ENCODE measurements at regions not wholly inside any gene's neighbourhood (a gene's known extent, or its start where the extent isn't known, plus 50 kb on each side); places are given as distances from the start of the nearest gene placed in this dataset.
"Not testable (repeated sequence)": the region's sequence is repeated elsewhere in the genome, so short reads cannot be mapped to it uniquely, and the experiment has no call there.

DNA sequence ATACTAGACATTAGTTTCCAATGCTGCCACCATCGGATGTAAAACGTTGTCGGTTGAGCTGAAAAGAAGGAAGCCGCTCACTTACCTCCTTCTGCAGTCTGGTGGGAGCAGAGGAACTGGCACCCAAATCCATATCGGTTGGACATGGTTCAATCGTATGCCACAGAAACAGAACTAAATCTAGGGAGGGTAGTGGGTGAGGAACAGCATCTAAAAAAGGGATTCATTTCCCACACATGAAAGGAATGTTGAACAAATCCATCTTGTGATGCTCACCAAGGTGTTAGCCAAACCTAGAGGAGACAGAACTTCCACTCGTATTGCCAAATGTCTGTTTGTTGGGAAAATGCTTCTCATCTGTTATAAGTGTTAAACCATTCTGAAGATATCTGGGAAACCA is 532.7 kb downstream of the NLGN4X start:
- ATAC-seq, result no peak

DNA sequence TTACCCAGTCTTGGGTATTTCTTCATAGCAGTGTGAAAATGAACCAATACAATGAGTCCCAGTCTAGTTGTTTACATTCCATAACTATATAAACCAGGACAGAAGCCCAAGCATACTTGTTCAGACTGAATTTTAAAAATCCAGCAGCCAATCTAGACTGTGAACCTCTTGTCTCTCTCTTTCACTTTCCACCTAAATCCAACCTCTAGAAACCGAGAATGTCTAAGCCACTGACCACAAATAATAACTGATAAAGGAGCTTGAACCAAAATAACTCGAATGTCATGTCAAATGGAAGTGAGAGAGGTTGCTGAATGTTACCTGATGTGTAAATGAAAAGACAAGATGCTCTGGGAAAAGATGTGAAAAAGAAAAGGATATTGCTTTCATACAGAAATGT is 544.7 kb downstream of the NLGN4X start:
- no peak for ATAC-seq

GRCh38 chrX:5681159-5681558 is 547.5 kb downstream of the NLGN4X start:
- no peak for ATAC-seq

GRCh38 chrX:5674036-5674435 is 554.6 kb downstream of the NLGN4X start:
- ATAC-seq, result no peak

DNA sequence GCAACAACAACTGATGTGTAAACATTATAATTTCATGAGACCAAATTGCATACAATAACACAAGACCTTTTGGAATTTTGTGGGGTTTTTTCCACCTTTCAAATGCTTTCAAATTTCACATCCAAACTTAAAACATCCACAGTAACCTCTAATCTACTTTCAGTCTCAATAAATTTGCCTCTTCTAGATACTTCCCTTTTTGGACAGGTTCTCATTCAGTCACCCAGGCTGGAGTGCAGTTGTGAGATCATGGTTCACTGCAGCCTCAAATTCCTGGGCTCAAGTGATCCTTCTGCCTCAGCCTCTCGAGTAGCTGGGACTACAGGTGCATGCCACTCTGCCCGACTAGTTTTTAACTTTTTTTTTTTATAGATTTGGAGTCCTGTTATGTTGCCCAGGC is 556.6 kb downstream of the NLGN4X start:
- no peak for ATAC-seq

DNA sequence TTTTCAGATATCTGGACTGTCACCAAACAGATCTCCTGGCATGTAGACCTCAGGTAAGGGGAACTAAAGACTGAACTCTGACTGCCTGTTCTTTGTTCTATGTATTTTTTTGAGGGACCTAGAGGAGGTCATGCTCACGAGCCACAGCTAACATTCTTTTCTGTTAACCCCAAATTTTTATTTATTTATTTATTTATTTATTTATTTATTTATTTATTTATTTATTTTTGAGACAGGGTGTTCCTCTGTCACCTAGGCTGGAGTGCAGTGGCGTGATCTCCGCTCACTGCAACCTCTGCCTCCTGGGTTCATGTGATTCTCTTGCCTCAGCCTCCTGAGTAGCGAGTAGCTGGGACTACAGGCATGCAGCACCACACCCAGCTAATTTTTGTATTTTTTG is 562.0 kb downstream of the NLGN4X start:
- ATAC-seq, result not testable (repeated sequence)

DNA sequence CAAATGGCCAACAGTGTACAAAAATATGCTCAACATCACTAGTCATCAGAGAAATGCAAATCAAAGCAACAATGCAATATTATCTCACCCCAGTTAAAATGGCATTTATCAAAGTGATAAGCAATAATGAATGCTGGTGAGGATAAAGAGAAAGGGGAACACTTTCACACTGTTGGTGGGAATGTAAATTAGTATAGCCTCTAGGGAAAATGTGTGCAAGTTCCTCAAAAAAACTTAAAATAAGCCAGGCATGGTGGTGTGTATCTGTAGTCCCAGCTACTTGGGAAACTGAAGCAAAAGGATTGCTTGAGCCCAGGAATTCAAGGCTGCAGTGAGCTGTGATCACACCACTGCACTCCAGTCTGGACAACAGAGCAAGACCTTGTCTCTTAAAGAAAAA is 572.1 kb downstream of the NLGN4X start:
- no peak for ATAC-seq

- ATAC-seq, result no peak
Observed at GRCh38 chrX:5650904-5651303, 577.8 kb downstream of the NLGN4X start.

DNA sequence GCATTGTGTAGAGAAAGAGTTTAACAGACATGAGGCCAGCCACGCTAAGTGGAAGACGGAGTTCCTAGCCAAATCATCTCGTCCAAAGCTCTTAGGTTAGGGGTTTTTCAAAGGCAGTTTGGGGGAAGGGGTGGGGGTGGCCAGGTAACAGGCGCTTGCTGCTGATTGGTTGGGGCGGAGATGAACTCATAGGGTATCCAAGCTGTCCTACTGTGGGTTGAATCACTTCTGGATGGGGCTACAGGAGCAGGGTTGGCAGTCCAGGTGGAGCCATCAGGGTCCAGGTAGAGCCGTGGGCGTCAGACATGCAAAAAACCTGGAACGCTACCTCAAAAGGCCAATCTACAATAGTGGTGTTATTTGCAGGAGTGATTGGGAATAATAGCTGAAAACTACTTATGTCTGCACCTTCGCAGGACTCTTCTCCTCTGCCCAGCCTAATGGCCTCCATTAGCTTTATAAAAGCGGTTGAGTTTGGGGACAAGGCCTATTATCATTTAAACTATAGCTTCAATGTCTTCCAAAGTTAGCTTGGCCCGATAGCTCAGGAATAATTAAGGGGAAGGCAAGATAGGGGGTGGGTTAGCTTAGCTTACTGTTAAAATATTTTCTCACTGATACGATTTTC is 579.6 kb downstream of the NLGN4X start:
- ATAC-seq, result no peak

DNA sequence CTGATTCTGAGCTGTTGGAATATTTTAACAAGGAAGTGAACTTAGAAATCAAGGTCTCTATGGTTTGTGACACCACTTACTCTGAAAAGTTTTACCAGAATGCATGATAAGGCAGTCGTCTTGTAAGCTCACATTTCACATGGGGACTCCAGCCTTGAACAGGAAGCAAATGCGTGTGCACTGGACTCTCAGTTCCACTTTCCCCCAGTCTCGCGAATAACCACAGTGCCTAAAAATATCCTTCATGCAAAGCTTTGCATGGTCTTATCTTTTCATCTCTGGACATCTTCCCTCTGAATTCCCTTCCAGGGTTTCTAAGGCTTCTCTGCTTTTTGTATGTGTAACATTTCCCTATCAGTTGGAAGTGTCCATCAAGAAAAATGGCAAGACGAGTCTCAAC is 581.8 kb downstream of the NLGN4X start:
- ATAC-seq, result no peak

DNA sequence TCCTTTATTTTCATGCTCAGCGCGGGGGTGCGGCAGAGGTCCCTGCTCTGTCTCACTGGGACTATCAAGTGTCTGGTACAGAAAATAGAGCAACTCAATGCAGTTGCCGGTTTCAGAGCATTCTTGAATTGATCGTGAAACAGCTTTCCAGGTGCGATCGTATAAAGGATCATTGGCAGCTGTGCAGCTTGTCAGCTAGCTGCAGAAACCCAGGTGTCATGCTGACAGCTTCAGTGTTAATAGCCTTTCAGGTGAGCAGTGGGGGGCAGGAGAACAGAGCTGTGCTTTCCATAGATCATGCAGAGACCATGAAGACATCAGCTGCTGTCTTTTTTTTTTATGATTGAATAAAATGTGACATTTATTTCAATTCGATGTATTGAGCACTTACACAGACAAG is 583.9 kb downstream of the NLGN4X start:
- no peak for ATAC-seq

- ATAC-seq, result no peak
Observed at GRCh38 chrX:5640071-5640470, 588.6 kb downstream of the NLGN4X start.

DNA sequence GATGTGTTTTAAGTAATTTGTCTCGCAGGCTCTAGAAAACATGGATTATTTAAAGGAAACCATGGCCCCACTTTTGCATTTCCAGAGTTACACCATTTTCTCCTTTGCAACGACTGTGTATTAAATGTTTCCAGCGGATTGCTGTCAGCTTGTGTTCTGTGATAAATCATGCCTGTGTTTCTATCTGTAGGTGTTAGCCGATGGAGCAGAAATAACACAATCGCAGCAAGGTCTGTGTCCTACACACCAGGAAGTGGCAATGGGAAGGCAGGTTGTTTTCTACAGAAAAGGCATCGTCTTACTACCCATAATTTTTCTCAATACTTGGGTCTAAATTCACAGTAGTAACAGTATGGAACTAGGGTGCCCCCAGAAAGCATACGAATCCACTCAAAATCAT is 590.1 kb downstream of the NLGN4X start:
- no peak for ATAC-seq

- no peak for ATAC-seq
Observed at GRCh38 chrX:5632887-5633286, 595.8 kb downstream of the NLGN4X start.

GRCh38 chrX:5632061-5632614 is 596.5 kb downstream of the NLGN4X start:
- ATAC-seq, result no peak

- no peak for ATAC-seq
Observed at GRCh38 chrX:5617666-5618065, 611.0 kb downstream of the NLGN4X start.

- no peak for ATAC-seq
Observed at GRCh38 chrX:5595570-5595969, 633.1 kb downstream of the NLGN4X start.

DNA sequence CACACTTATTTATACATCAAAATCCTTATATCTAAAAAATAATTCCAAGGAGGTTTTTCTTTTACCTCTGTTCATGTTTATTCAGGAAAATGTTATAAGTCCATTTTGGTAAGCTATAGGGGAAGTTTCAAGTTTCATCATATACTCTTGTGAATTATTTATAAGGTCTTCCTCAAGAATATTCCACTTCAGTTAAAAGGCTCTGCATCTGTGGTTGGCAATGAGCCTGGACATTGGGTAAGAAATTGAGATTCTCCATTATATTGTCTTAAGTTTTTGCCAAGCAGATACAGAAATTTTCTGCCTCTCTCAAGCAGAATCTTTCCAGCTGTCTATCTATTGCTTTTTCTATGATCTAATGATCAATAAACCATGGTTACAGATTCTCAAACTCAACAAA is 641.9 kb downstream of the NLGN4X start:
- ATAC-seq, result no peak

GRCh38 chrX:5575407-5575806 is 653.3 kb downstream of the NLGN4X start:
- ATAC-seq, result no peak

DNA sequence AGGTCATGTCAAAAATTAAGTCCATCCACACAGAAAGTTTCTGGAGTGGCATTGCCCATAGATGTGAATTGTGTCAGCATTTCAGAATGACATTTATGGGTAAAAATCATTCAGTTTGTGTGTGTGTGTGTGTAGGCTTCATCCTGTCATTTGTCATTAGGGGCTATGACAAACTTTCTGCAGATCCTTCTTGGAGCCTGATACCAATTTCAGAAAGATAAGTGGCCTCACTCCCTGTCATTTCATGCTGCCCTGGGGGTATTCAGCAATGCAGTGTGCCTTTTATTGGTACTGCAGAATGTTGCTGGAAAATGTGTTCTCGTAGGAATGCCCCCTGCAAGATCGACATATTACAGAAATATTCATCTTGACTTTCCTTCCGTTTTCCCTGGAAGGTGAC is 659.7 kb downstream of the NLGN4X start:
- ATAC-seq, result no peak

DNA sequence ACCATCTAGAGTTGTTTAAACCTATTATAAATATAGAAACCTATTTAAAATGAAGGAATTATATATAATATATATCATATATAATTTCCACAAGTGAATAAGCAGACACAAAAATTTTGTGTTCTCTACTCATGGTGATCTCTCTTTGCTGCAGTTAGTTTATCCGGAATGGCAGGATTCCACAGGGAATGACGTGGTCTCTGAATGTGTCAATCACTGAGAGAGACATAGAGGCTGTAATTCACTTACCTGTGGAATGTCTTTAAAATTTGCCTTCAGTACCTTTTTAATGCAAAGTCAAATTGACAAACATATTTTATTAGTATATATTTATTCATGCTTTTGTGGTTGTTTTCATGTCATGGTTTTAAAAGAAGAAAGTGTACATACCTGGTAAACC is 669.3 kb downstream of the NLGN4X start:
- ATAC-seq, result no peak

DNA sequence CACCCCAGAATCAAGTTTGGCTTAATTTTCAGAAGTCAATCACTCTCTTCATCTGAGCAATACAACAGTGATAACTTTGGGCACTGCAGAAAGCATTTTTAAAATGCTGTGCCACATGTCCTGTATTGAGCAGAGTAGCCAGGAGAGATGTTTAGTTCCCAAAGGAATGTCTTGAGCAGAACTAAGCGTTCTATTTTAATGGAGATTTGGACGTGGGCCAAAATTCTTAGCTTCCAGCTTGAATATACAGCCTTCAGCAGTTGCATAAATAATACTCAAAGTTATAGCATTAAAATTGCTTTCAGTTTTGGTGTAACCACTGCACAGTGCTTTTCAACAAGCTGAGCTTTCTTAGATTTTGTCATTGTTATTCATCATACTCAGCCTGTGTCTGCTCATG is 679.2 kb downstream of the NLGN4X start:
- ATAC-seq, result no peak

- ATAC-seq, result no peak
Observed at GRCh38 chrX:5537098-5537497, 691.6 kb downstream of the NLGN4X start.

GRCh38 chrX:5536261-5536660 is 692.4 kb downstream of the NLGN4X start:
- ATAC-seq, result no peak

- no peak for ATAC-seq
Observed at GRCh38 chrX:5528057-5528456, 700.6 kb downstream of the NLGN4X start.
